Panc1 (cell line): ENCODE measurements at regions not wholly inside any gene's neighbourhood (a gene's known extent, or its start where the extent isn't known, plus 50 kb on each side); places are given as distances from the start of the nearest gene placed in this dataset.

Experiments used
- ATAC-seq: fragments of 200-7000 bp; cut with Tn5 transposase; 2 replicates; pipeline ENCODE4 v1.9.1; 2020; ENCODE audit warnings: mild to moderate bottlenecking, moderate library complexity
- BruUV-seq: library from RNA; stranded (reverse); fragments of 400-500 nt; replicated peaks from 2 replicates; lab custom pipeline; 2021; lab: Mats Ljungman, UMichigan
- CTCF ChIA-PET: fragments of 300-600 bp; sonication (Branson Sonifier 250); formaldehyde crosslinking; loops from one replicate; lab custom pipeline; 2022; ENCODE audit warnings: antibody characterized with exemption; lab: Charles Lee
- POLR2A ChIA-PET: fragments of 300-600 bp; sonication (Branson Sonifier 250); formaldehyde crosslinking; loops from one replicate; lab custom pipeline; 2022; ENCODE audit warnings: antibody characterized with exemption; lab: Charles Lee
- DNase-seq: peaks from one replicate; pipeline ENCODE4 v3.0.0-alpha.2; 2010; ENCODE audit warnings: low read depth, low spot score
- H3K27ac ChIP-seq: 2 replicates; pipeline ENCODE4 v1.5.1; 2011; ENCODE audit warnings: mild to moderate bottlenecking, low read length, inconsistent platforms
- H3K27me3 ChIP-seq: fragments of 200-500 bp; sonication (Bioruptor generic); 2 replicates; pipeline ENCODE4 v1.6.0; 2014; ENCODE audit warnings: low read length, inconsistent platforms; ENCODE audit not compliant: control insufficient read depth, insufficient read depth
- H3K36me3 ChIP-seq: fragments of 200-500 bp; sonication (Bioruptor generic); 2 replicates; pipeline ENCODE4 v1.5.1; 2014; ENCODE audit warnings: inconsistent platforms, mild to moderate bottlenecking, low read length, moderate library complexity; ENCODE audit not compliant: control insufficient read depth, insufficient read depth
- H3K4me1 ChIP-seq: 2 replicates; pipeline ENCODE4 v1.5.1; 2011; ENCODE audit warnings: inconsistent platforms, mild to moderate bottlenecking, low read length, moderate library complexity; ENCODE audit not compliant: control insufficient read depth, insufficient read depth
- H3K4me3 ChIP-seq, 2 experiments: 2 replicates each; pipeline ENCODE4 v1.5.1; 2011 to 2012; ENCODE audit warnings: low read depth in 2 of 2, low read length in 2 of 2, mild to moderate bottlenecking in 2 of 2, inconsistent platforms in 1 of 2, moderate library complexity in 1 of 2
- H3K9me3 ChIP-seq: fragments of 200-500 bp; sonication (Bioruptor generic); 2 replicates; pipeline ENCODE4 v1.5.1; 2014; ENCODE audit warnings: low read depth, mild to moderate bottlenecking, inconsistent platforms, low read length, moderate library complexity; ENCODE audit not compliant: control insufficient read depth, insufficient read depth
- POLR2AphosphoS5 ChIP-seq: IDR thresholded peaks from 2 replicates; pipeline ENCODE4 v1.6.1; 2012; ENCODE audit warnings: mild to moderate bottlenecking, low read depth, low read length, moderate library complexity
- SIN3A ChIP-seq: IDR thresholded peaks from 2 replicates; pipeline ENCODE4 v1.6.1; 2012; ENCODE audit warnings: low read depth, mild to moderate bottlenecking, low read length, moderate library complexity, borderline replicate concordance; ENCODE audit not compliant: insufficient read depth
- TCF7L2 ChIP-seq: IDR thresholded peaks from 2 replicates; pipeline ENCODE4 v1.6.1; 2011; ENCODE audit warnings: mild to moderate bottlenecking, low read depth, low read length, inconsistent platforms
- in situ Hi-C: cut with HindIII; loops from 2 replicates; pipeline ENCODE4 v1.10.0; 2016; ENCODE audit warnings: low sequenced_read_pairs, low pct_unique_long_range_greater_than_20kb
- intact Hi-C: fragments of 100-400 bp; cut with micrococcal nuclease; formaldehyde crosslinking; loops from one replicate; pipeline ENCODE4 v1.10.0; 2022; ENCODE audit not compliant: unreplicated experiment
- TF ChIP-seq, protein P1 (sequence below), 2 experiments: IDR thresholded peaks; 2 replicates each; pipeline ENCODE4 v1.6.1; 2011 to 2012; ENCODE audit warnings: low read depth in 2 of 2, control low read depth in 1 of 2, low read length in 1 of 2, mild to moderate bottlenecking in 1 of 2, moderate library complexity in 1 of 2; ENCODE audit not compliant: insufficient read depth in 1 of 2
- TF ChIP-seq, protein P2 (sequence below): fragments of 450-650 bp; IDR thresholded peaks from 2 replicates; pipeline ENCODE4 v1.5.1; 2017; ENCODE audit warnings: mild to moderate bottlenecking

DNA sequence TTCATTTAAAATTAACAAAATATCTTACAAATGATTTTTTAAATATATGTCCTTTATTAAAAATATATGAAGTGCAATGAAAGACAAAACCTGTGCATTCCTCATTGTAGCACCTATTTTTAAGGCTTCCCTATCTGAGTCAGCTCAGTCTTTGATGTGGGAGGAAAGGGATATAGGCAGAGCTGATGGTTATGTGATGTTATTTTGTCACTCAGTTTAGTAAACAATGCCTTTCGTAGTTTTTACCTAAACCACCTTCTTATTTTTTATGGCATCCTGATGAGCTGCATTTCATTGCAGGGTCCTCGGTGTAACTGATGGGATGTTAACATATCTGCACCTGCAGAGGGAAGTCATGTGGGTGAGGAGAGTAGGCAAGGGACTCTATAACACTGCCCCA is 58.9 kb upstream of the FRMD6 start:
- POLR2A ChIA-PET = no interaction called here
- no peak for TF ChIP-seq POLR2AphosphoS5
- no peak for TF ChIP-seq TCF7L2
- TF ChIP-seq, protein P1, sequence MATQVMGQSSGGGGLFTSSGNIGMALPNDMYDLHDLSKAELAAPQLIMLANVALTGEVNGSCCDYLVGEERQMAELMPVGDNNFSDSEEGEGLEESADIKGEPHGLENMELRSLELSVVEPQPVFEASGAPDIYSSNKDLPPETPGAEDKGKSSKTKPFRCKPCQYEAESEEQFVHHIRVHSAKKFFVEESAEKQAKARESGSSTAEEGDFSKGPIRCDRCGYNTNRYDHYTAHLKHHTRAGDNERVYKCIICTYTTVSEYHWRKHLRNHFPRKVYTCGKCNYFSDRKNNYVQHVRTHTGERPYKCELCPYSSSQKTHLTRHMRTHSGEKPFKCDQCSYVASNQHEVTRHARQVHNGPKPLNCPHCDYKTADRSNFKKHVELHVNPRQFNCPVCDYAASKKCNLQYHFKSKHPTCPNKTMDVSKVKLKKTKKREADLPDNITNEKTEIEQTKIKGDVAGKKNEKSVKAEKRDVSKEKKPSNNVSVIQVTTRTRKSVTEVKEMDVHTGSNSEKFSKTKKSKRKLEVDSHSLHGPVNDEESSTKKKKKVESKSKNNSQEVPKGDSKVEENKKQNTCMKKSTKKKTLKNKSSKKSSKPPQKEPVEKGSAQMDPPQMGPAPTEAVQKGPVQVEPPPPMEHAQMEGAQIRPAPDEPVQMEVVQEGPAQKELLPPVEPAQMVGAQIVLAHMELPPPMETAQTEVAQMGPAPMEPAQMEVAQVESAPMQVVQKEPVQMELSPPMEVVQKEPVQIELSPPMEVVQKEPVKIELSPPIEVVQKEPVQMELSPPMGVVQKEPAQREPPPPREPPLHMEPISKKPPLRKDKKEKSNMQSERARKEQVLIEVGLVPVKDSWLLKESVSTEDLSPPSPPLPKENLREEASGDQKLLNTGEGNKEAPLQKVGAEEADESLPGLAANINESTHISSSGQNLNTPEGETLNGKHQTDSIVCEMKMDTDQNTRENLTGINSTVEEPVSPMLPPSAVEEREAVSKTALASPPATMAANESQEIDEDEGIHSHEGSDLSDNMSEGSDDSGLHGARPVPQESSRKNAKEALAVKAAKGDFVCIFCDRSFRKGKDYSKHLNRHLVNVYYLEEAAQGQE (IDR thresholded peaks at IDR 0.05; ENCODE audit: insufficient read depth in 1 of 2, low read depth in 2 of 2, low read length in 1 of 2) = no peak
- no peak for TF ChIP-seq SIN3A
- TF ChIP-seq, protein P2, sequence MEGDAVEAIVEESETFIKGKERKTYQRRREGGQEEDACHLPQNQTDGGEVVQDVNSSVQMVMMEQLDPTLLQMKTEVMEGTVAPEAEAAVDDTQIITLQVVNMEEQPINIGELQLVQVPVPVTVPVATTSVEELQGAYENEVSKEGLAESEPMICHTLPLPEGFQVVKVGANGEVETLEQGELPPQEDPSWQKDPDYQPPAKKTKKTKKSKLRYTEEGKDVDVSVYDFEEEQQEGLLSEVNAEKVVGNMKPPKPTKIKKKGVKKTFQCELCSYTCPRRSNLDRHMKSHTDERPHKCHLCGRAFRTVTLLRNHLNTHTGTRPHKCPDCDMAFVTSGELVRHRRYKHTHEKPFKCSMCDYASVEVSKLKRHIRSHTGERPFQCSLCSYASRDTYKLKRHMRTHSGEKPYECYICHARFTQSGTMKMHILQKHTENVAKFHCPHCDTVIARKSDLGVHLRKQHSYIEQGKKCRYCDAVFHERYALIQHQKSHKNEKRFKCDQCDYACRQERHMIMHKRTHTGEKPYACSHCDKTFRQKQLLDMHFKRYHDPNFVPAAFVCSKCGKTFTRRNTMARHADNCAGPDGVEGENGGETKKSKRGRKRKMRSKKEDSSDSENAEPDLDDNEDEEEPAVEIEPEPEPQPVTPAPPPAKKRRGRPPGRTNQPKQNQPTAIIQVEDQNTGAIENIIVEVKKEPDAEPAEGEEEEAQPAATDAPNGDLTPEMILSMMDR = no peak
- no TSS peak for BruUV-seq
- H3K27ac ChIP-seq = no peak overlapping the region
- no peaks in the 10 kb centered on the region for H3K36me3 ChIP-seq
- CTCF ChIA-PET = no interaction called here
- H3K9me3 ChIP-seq = no peaks in the 10 kb centered on the region
- no peaks in the 10 kb centered on the region for H3K27me3 ChIP-seq
- no peak overlapping the region for H3K4me3 ChIP-seq
- DNase-seq (no peak), ATAC-seq (no peak)
- intact Hi-C loops = no loop called here
- in situ Hi-C loops = no loop called here
- no peaks in the 10 kb centered on the region for H3K4me1 ChIP-seq

DNA sequence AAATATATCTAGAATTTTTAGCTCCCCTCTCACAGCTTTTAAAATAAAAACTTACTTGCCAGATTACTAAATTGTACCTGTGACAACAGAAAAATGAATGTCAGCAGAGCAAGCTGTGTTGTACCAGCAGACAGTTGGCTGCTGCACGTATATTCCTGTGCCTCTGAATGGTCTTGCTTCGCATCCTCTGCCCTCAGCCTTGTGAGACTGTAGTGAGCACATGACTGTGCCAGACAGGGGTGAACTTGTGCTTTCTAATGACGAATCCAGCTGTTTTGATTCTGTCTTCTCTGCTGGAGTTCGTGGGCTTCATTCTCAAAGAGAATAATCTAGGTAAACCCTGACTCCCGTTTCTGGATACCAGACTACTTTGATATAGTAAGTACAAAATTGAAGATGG is 58.3 kb upstream of the FRMD6 start:
- TF ChIP-seq POLR2AphosphoS5 = no peak
- ATAC-seq (peak; percentile 76; the same call in 1 of the 2 replicates), DNase-seq (no peak)
- intact Hi-C loops = no loop called here
- BruUV-seq = no TSS peak
- no peak overlapping the region; the same call in 1 of the 2 replicates for H3K27ac ChIP-seq
- no peak overlapping the region for H3K4me3 ChIP-seq
- ChIA-PET POLR2A (no interaction called here), CTCF (no interaction called here)
- H3K4me1 ChIP-seq = no peaks in the 10 kb centered on the region
- in situ Hi-C loops = no loop called here
- H3K27me3 ChIP-seq = no peaks in the 10 kb centered on the region
- no peaks in the 10 kb centered on the region for H3K36me3 ChIP-seq
- no peaks in the 10 kb centered on the region for H3K9me3 ChIP-seq

DNA sequence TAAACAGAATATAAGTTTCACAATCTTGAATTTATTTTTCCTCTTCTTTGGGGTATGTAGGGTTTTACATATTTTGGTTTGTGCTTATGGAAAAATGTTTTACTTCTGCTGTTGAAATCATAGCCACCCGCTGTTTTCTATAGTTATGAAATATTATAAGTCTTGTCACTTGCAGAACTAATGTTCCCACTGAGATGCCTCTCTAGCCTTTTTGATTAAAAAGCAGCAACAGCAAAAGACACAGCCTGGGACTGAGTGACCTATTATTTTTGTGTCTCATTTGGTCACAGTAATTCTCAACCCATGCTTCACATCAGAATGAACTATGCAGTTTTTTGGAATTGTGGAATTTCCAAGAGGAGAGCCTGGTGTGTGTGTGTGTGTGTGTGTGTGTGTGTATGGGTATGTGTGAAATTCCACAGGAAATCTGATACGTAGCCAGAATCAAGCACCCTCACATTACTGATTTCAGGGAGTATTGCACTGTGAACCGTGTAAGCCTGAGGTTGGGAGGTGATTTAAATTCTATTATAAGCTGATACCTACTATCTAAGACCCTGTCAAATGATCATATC is 55.7 kb upstream of the FRMD6 start:
- no peaks in the 10 kb centered on the region for H3K27me3 ChIP-seq
- ATAC-seq (no peak), DNase-seq (no peak)
- no peaks in the 10 kb centered on the region for H3K9me3 ChIP-seq
- CTCF ChIA-PET = no interaction called here
- intact Hi-C loops = no loop called here
- H3K4me1 ChIP-seq = no peaks in the 10 kb centered on the region
- POLR2A ChIA-PET = no interaction called here
- no TSS peak for BruUV-seq
- in situ Hi-C loops = no loop called here
- no peak overlapping the region for H3K4me3 ChIP-seq
- H3K36me3 ChIP-seq = no peaks in the 10 kb centered on the region
- no peak overlapping the region for H3K27ac ChIP-seq
- TF ChIP-seq TCF7L2 (no peak), SIN3A (no peak), POLR2AphosphoS5 (no peak)
- TF ChIP-seq, protein P1 (IDR thresholded peaks at IDR 0.05; ENCODE audit: insufficient read depth in 1 of 2, low read depth in 2 of 2, low read length in 1 of 2) = no peak
- TF ChIP-seq, protein P2 = no peak
